Cardiac fibroblast (primary cell): ENCODE measurements at regions not wholly inside any gene's neighbourhood (a gene's known extent, or its start where the extent isn't known, plus 50 kb on each side); places are given as distances from the start of the nearest gene placed in this dataset.

ENCODE experiments used
- DNase-seq, 2 donors: peaks; one replicate each; pipeline versions ENCODE4 v3.0.0 to v3.0.0-alpha.2; 2010; ENCODE audit warnings: low read depth in 2 of 2
- H3K4me3 ChIP-seq, 2 donors: replicated peaks in 1 of 2; 1 replicate in 1 of 2; 2 replicates in 1 of 2; pipeline ENCODE4 v1.5.1; 2011; ENCODE audit warnings: low read depth in 2 of 2, low read length in 2 of 2, mild to moderate bottlenecking in 2 of 2, moderate library complexity in 1 of 2
- TF ChIP-seq, protein P1 (sequence below): IDR thresholded peaks from one replicate; pipeline ENCODE4 v1.5.1; 2011; ENCODE audit warnings: low read depth, mild to moderate bottlenecking, low read length, inconsistent platforms

DNA sequence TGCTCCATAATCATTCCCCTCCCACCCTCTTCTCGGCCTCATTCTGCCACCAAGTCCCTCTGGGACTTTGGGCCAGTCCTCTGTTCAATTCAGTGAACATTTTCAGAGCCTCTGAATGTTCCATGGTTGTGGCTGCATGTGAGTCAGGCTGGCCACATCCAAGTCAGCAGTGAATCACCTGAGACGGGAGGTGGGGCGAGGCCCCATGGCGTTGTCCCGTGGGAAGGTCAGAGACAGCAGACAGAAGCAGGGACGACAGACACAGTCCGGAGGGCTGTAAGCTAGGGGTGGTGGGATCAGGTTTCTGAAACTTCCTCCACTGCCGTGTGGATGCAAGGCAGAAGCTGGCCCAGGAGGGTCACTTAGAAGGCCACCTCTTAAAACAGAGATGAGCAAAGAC, 324.8 kb downstream of the MN1 start:
- H3K4me3 ChIP-seq = no peak overlapping the region
- DNase-seq = peak in 1 of 2 donors; percentile 89
- TF ChIP-seq, protein P1, sequence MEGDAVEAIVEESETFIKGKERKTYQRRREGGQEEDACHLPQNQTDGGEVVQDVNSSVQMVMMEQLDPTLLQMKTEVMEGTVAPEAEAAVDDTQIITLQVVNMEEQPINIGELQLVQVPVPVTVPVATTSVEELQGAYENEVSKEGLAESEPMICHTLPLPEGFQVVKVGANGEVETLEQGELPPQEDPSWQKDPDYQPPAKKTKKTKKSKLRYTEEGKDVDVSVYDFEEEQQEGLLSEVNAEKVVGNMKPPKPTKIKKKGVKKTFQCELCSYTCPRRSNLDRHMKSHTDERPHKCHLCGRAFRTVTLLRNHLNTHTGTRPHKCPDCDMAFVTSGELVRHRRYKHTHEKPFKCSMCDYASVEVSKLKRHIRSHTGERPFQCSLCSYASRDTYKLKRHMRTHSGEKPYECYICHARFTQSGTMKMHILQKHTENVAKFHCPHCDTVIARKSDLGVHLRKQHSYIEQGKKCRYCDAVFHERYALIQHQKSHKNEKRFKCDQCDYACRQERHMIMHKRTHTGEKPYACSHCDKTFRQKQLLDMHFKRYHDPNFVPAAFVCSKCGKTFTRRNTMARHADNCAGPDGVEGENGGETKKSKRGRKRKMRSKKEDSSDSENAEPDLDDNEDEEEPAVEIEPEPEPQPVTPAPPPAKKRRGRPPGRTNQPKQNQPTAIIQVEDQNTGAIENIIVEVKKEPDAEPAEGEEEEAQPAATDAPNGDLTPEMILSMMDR = no peak

DNA sequence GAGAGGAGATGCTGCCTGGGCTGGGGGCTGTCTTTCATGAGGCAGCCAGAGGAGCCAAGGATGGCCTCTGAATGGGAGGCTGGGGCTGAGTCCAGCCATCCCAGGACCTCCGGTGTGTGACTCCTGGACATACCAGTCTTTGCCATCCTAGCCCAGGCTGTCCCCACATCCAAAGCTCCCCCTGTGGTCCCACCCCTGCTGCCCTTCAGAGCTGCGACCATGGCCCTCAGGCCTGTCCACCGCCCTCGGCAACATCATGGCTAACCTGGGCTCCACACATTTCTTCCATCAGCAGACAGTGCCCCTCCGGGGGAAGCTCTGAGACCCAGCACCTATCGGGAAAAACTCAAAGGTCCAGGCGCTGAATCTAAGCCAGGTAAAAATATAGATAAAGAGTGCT, 324.4 kb downstream of the MN1 start:
- H3K4me3 ChIP-seq = no peak overlapping the region
- TF ChIP-seq, protein P1 = no peak
- DNase-seq = no peak

DNA sequence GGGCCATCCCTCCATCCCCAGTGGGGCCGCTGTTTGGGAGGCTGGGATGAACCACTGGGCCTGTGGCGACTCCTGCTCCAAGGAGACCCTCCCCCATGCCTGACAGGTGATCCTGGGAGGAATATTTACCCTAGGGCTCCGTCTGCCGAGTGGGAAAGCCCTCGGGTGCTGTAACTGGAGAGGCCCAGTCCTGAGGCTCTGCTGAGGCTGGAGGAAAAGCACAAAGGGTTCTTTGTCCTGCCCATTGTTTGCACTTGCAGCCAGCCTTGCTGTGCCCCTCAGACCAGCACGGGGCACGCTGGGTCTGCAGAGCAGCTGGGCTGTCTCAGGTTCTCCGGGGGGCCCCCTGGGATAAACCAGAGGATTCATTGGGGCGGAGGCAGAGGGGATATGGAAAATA, 321.1 kb downstream of the MN1 start:
- DNase-seq = no peak
- TF ChIP-seq, protein P1 = no peak

DNA sequence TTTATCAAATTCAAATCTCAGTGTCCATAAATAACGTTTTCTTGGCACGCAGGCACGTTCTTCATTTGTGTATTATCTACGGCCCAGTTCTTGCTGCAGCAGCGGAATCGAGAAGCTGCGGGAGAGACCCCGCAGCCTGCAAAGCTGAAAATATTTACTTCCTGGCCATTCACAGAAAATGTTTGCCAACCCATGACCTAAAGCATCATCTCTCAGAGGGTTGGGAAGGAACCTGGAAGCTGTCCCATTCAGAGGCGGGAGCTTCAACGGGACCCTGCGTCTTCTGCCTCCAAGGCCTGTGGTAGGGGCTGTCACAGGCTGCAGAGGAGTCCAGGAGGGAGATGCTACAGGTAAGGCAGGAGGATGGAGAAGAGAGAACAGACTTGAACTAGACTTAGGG, 319.2 kb downstream of the MN1 start:
- H3K4me3 ChIP-seq = no peak overlapping the region
- DNase-seq = no peak
- TF ChIP-seq, protein P1 = no peak

More for the DNA sequence above, 321.1 kb downstream of the MN1 start:
- no peak overlapping the region for H3K4me3 ChIP-seq

DNA sequence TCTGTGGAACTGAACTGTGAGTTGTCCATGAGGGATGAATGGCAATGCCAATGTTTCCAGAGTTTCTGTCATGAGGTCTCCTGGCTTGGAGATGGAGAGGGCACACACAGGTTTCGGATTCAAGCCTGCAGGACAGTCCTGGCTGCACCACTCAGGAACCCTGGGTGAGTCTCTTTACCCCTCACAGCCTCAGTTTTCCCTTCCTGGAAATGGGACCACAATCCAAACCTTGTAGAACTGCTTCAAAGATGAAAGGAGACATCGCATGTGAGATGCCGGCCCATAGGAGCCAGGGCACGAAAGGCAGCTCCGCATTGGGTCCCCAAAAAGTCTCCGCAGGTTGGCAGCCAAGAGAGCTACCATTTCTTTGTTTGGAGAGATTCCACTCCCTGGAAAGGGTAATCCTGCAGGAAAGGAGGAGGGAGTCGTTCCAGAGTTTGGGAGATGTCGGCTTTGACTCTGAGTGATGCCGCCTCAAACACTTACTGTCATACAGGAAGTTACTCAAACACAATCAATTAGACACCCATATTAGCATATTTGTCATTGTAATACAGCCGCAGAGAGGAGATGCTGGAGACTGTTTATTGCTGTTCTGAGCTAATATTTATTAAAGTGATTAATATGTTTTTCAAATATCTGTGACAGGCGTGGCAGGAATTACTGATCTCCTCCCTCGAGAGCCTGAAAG, 318.3 kb downstream of the MN1 start:
- TF ChIP-seq, protein P1 = no peak
- no peak for DNase-seq
- H3K4me3 ChIP-seq = no peak overlapping the region

DNA sequence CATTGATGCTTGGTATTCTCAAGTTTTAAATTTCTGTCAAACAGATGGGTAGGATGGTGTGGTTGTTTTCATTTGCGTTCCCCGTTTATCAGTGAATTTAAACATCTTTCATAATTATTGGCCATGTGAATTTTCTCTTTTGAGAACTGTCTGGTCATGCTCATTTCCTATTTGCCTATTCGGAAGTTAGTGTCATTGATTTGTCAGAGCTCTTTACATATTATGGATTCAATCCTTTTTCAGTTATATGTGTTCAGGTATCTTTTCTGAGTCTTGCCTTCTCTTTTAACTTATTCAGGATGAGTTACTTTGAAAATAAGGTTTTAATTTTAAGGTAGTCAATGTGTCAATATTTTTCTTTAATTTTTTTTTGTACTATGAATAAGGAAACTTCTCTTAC, 315.7 kb downstream of the MN1 start:
- TF ChIP-seq, protein P1 = no peak
- no peak overlapping the region for H3K4me3 ChIP-seq
- DNase-seq = no peak
